B cell (primary cell): ENCODE measurements at regions not wholly inside any gene's neighbourhood (a gene's known extent, or its start where the extent isn't known, plus 50 kb on each side); places are given as distances from the start of the nearest gene placed in this dataset.

Experiments
- CTCF ChIP-seq: fragments of 200-600 bp; IDR thresholded peaks from one replicate; pipeline ENCODE4 v1.8.0; 2022; ENCODE audit warnings: antibody characterized with exemption, mild to moderate bottlenecking
- EZH2 ChIP-seq: IDR thresholded peaks from 2 replicates; pipeline ENCODE4 v1.6.1; 2012; ENCODE audit warnings: borderline replicate concordance, low read depth, mild to moderate bottlenecking, moderate library complexity, low read length; ENCODE audit not compliant: insufficient read depth, poor library complexity, severe bottlenecking

DNA sequence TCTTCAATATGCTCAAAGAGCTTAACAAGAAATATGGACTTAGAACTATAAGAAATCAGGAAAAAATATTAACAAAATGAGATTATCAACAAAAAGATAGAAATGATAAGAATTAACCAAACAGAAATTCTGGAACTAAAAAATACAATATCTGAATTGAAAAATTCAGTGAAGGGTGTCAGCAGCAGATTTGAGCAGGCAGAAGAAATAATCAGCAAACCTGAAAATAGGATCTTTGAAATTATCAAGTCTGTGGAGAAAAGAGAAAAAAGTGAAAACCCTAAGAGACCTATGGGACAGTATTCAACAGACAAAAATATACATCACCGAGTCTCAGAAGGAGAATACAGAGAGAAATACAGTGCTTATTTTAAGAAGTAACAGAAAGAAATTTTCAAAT is 877.8 kb upstream of the AGA start:
- TF ChIP-seq CTCF (no peak), EZH2 (no peak)
